Prostate gland (tissue), 2 donors: ENCODE measurements at regions not wholly inside any gene's neighbourhood (a gene's known extent, or its start where the extent isn't known, plus 50 kb on each side); places are given as distances from the start of the nearest gene placed in this dataset.

Experiments
- CTCF ChIP-seq, 4 experiments: fragments of 200-600 bp in 2 of 4; fragments of 450-650 bp in 2 of 4; sonication (generic) in 2 of 4; IDR thresholded peaks; 1 replicate in 3 of 4; 2 replicates in 1 of 4; pipeline ENCODE4 v1.5.1; 2016 to 2019; ENCODE audit warnings: antibody characterized with exemption in 4 of 4, mild to moderate bottlenecking in 2 of 4, moderate library complexity in 2 of 4
- POLR2A ChIP-seq: fragments of 450-650 bp; IDR thresholded peaks from one replicate; pipeline ENCODE4 v1.6.1; 2016; ENCODE audit warnings: antibody characterized with exemption, mild to moderate bottlenecking
- POLR2AphosphoS5 ChIP-seq: sonication (generic); formaldehyde crosslinking; IDR thresholded peaks from one replicate; pipeline ENCODE4 v1.6.1; 2017; ENCODE audit warnings: antibody characterized with exemption

DNA sequence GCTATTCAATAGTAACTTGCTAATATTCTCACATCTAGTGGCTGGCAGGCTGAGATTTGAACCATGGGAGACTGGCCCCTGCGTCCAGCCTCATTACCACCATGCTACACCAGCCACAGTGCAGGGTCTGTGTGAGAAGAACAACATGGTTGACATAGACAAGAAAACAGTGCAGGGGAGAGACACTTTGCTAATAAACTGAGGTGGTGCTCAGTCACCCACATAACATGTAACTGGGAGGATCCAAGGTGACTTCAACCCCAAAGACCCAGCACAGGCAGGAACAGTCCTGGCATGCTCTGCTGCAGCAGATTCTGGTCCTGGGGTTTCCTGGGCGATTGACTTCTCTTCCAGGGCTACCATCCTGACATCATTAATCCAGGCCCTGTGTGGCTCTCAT lies 143.1 kb downstream of the CSNK2A3 start:
- TF ChIP-seq CTCF (IDR thresholded peaks at IDR 0.05): no peak
- TF ChIP-seq POLR2A: no peak
- TF ChIP-seq POLR2AphosphoS5: no peak
